IPS-NIHi11 (cell line): ENCODE measurements at regions not wholly inside any gene's neighbourhood (a gene's known extent, or its start where the extent isn't known, plus 50 kb on each side); places are given as distances from the start of the nearest gene placed in this dataset.

Source experiments
- DNase-seq: peaks from one replicate; pipeline ENCODE4 v3.0.0; 2012; ENCODE audit warnings: mixed read lengths, low spot score

DNA sequence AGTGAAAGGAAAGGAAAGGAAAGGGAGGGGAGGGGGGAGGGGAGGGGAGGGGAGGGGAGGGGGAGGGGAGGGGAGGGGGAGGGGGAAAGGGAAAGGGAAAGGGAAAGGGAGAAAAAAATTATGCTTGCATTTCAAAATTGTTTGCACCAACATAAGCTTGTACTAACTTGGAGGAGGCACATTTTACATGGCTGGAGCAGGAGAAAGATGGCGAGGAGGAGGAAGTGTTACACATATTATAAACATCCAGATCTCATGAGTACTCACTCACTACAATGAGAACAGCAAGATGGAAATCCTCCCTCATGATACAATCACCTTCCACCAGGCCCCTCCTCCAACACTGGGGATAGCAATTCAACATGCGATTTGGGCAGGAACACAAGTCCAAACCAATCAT is 660.2 kb upstream of the CDH2 start:
- no peak for DNase-seq

DNA sequence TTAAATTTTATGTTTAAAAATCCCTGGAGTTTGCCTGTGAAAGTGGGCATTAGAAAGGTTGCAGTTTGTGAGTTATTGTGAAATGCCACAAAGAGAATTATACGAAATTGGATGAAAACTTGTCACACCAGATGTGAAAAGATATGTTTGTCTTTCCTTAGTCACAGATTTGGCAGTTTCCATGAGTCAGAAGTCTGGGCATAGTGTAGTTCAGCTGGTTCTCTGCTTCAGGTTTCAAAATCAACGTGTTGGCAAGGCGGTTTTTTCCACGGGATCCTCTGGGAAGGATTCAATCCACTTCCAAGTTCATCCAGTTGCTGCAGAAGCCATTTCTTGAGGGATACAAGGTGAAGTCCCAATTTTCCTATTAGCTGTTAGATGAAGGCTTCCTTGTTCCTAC is 658.0 kb upstream of the CDH2 start:
- DNase-seq, result no peak

DNA sequence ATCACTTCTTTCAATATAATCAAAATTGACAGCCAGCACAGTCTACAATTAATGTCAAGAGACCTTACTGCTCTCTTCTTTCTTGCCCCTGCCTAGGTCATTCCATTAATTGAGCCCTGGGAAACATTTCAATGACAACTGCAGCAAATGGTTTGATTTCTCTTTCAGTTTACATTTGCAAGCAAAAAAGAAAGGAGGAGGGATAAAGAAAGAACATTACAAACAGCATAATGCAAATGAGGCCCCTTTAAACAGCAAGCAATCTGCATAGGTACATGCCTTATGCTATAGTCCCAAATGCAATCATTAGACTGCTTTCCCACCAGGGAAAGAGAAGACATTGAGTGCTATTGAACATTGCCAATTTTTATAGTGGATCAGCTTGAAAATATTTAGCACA is 655.0 kb upstream of the CDH2 start:
- DNase-seq, result no peak

DNA sequence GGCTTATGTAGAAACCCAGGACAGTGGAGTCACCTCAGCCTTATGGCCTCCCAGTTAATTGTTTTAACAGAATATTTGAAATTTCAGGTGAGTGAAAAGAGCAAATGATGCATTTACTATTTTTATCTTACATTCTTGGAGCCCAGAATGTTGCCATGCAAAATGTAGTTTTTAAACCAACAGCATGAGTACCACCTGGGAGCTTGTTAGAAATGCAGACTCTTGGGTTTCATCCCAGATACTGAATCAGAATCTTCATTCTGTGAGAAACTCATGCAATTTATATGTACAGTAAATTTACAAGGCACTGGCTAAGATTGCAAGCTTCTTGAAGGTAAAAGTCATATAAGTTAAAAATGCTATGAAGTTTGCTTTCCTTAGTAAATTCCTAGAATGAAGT is 654.5 kb upstream of the CDH2 start:
- no peak for DNase-seq

DNA sequence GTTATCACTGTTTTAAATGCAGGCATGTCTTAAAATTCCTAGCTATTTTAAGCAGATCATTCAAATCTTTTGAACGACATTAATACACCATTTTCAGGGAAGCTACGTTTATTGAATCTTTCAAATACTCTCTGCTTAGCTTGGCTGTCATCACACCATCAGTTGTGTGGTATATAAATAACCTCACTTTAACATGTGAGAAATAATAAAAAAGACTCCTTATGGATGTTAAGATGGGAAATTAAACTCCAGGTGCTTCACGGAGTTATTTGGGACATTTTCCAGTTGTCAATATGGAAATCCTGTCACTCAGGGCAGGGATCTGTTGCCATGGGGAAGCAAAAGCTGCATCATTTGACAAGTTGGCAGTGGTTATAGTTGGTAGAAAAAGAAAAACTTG is 649.2 kb upstream of the CDH2 start:
- no peak for DNase-seq

DNA sequence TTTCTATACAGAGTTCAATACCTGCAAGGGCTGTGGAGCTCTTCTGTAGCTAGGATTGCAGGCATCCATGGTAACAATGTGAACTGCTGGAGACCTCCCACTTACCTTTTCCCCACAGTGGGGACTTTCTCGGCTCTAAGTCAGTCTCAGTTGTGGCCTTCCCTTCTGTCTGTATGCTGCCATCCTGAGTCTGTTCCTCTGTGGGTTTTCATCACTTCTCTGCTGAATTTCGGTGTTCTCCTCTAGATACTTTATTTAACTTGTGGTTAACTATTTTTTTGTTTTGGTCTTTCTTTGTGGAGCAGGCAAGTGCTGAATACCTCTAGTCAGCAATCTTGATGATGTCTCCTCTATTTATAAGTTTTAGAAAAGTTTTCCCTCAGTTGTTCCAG is 647.2 kb upstream of the CDH2 start:
- DNase-seq, result no peak

DNA sequence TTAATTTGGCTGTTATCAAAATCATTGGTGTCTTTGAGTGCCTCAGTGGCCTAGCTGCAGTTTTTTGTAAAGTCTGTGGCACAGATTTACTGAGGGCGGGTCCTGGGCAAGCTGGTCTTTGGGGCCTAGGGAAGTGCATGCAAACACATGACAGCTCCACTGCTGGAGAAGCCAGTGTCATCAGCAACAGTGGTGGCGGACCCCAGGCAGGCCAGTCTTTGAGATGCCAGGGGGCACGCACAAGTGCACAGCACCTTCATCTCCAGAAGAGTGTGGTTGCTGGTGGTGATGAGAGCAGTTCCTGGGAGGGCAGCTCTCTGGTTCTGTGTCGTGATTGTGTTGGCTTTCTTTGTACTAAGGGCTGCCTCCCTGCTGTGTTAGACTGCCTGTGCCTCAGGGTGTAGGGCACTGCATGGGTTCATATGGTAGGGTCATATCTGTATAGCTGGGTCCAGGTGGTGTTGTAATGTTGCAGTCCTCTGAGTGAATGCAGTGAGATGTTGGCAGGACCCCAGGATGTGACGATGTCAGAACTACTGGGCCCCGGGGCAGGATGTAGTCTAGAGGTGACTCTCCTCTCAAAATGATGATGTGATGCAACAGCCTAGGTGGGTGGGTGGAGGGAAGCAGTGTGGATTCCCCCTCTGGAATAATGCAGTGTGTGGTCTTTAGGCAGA is 646.7 kb upstream of the CDH2 start:
- no peak for DNase-seq

DNA sequence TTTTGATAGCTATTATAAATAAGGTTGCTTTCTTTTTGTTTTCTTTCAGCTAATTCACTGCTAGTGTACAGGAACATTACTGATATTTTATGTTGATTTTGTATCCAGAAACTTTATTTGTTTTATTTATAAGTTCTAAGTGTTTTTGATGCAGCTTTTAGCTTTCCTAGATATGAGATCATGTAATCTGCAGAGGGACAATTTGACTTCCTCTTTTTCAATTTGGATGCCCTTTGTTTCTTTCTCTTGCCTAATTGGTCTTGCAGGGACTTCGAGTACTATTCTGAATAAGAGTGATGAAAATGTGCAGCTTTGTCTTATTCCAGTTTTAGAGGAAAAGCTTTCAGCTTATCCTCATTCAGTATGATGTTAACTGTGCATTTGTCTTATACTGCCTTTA is 643.4 kb upstream of the CDH2 start:
- no peak for DNase-seq

DNA sequence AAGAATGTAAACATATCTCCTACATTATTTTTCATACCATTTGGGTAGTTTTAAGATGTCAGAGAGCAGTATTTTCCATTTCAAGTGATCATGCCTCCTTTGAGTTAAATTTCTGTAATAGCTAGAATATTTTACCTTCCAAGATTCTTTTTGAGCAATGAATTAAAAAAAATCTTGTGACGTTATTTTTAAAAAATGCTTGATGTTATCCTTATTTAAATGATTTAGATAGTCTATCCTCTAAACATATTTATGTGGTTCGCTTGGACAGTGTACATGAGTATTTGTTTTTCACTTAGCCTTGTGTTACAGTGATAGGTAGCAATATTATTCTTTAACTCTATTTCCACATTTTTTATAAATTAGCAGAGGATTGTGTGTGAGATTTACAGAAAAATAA is 639.2 kb upstream of the CDH2 start:
- DNase-seq, result no peak

DNA sequence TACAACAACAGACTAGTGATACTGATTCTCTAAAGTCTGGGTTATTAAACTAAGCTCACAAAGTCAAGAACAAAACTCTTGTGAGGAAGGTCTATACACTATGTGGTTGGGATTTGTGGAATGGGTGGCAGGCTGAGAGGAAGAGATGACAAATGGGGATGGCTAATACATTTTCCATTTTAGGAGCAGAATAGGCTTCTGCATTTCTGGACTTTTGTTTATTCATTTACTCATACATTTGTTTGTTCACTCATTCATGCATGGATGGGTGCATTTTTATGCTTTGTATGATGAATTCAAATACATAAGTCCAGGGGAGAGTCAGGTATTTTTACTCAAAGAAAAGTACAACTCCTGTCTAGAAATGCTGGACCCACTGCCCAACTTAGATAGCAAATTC is 637.4 kb upstream of the CDH2 start:
- no peak for DNase-seq

DNA sequence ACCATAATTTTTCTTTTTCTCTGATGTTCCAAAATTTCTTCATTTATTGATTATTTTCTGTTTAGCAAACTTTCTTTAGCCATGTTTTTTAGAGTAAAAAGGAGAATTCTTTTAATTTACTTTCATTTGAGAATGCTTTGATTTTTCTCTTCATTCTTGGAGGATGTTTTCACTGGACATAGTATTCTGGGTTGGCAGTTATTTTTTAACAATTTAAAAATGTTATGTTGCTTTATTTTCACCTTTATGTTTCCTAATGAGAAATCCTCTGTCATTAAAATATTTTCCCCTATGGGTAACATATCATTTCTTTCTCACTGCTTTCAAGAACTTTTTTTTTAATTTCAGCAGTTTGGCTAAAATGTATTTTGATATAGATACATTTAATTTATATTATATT is 631.4 kb upstream of the CDH2 start:
- no peak for DNase-seq

DNA sequence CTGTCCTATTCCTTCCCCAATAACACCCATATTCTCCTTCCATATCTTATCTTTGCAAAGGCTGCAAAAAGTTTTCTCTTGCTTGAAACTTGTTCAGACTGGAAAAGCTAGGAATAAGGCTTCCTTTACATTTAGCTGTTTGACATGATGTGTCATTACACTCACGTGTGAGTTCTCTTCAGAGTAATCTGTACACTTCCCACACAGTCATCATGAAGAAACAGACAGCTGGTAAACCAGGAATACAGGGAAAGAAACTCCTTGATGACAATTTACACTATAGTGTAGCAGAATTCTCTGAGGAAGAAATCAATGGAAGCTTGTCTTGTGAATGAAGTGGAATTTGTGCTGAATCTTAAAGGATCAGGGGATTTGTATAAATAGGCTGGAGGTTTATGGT is 628.6 kb upstream of the CDH2 start:
- DNase-seq, result no peak

DNA sequence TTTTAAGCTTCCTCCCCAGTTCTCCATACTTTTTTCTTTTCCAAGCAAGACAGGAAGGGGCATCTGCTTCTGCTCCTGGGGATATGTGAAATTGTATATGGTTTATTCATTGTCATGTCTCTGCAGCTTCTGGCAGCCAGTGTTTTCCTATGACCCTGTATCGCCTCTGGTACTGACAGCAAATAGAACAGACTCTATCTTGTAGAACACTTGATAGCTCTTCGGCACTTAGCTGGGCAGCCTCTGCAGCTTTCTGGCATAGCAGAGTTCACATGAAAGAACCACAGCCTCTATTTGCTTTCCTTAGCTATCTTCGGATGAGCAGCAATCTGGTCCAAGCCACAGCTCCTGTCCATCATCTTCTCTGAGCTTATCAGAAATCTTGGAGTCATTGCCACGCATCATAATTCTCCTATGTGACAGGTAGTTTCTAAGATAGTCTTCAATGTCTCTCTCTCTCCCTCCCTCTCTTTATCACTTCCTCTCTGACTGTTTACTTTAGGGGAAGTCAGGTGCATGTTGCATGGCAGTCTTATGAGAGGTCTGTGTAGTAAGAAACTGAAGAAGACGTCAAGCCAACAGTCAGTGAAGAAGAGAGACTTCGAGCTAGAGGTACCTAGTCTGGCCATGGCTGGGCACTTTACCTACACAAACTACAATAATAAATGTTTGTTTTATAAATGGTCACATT is 627.7 kb upstream of the CDH2 start:
- no peak for DNase-seq

DNA sequence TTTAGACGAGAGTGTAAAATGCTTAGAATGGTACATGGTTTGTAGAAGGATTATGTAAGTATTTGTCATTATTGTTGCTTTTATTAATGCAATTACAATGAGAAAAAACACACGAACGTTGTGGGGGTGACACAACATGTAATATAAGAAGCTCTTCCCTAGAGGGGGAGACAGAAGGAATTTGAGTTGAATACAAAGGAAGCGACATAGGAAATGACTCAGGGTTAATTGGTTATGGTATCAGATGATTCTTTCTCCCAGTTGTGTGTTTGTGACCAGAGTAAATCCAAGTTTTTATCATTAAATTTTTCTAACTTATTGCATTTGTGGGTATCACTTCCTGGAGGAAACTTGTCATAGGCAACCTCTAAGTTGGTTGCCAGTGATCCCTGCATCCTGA is 625.6 kb upstream of the CDH2 start:
- DNase-seq, result no peak

DNA sequence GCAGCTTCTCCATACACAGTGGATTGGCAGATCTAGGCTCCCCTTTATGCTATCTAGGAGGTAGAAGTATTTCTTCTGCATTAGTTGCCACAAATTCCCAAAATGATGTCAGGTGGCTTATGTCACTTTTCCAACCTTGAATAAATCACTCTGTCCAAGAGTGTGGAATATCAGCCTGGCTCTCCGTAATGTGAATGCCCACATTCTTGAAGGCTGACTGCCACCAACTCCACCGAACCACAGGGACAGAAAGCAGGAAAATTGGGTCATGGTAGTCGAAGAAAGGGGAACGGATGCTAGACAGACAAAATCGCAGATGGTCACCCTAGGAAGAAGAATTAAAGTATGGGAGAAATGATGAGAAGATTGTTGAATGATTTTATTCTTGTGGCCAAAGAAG is 624.9 kb upstream of the CDH2 start:
- no peak for DNase-seq

DNA sequence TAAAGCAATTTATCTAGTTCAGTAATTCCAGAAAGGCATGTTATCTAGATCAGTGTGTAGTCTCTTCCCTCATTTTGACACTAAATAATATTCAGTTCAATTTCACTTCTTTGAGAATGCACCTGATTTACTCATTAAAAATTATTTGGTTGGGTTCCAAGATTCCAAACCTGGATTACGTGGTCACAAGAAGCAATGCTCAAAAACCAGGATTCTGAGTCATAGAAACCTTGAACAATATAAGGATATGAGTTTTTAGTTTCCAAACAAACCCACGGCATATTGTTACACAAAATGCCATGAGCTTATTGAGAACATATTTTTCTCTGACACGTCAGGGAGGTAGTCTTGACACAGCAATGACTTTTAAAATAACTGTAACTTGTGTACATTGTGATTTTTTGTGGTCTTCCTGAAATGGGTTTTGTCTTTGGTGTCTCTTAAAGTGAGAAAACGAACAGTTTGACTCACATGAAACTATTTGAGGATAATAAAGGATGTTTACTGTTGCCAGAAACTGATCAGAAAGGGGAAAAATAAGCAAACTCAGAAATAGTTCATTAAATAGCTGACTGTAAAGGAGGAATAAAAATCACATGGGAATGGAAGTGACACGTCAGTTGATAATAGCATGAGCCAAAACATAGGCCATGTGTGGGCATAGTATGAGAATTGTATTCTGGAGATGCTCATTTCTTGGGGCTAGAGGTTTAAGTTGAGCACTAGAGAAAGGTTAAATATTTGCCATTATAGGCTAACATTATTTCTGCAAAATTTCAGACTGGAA is 617.7 kb upstream of the CDH2 start:
- DNase-seq, result no peak

DNA sequence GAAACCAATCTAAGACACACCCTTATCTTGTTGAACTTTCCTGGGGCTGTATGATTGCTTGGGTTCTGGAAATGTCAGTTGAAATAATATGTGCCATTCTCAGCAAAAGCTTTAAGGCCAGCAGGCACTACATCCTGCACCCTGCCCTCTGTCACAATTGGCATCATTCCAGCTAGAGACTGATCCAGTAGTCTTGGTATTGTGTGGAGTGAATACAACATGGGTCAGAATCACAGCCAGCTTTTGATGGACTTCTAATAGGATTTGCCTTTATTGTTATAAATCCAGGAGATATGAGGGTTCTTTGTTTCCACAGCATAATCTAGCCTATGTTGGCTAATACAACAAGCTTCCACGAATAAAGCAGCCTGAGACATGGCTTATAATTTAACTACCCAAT is 617.0 kb upstream of the CDH2 start:
- DNase-seq, result no peak

DNA sequence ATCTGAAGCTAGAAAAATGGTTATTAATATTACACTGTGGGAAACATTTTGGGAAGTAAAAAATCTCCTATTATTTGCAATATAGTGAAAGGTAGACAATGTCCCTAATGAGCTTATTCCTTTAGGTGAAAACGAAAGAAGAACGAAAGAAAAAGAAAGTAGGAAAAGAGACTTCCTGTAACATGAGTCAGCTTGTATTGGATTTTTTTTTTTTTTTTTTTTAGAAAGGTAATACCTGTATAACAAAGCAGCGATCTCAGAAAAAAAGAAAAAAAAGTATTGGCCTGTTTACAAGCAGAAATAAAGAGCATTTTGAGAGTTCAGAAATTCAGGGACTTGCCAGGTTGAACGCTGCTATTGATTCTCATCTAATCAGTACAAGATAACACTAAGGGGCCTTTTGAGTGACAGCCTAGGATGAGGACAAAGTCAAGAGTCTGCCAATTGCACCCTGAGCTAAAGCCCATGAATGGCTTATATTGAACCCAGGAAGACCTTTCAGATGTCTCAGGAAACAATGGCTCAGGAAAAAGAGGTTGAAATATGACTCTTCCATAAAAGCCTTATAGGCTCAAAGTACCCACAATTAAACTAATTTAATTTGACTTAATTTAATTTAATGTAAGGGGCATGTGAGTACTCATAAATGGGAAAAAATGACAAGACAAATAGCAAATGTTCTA is 615.6 kb upstream of the CDH2 start:
- DNase-seq, result no peak

DNA sequence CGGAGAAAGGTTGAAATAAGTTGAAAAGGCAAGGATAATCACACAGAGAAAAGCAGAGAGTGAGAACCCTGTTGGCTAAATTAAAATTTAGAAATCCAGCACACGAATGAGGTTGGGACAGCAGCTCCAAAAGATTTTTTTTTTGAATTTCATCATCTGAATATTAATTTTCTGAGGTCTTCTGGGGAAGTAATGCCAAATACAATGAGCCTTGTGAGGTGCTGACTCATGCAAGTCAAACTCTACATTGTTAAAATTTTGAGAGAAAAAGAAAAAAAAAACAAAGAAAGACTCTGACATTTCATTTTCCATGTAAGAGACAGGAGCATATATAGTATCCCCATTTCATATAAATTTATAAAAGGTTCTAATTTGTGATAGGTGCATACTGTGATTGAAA is 614.2 kb upstream of the CDH2 start:
- DNase-seq, result no peak

DNA sequence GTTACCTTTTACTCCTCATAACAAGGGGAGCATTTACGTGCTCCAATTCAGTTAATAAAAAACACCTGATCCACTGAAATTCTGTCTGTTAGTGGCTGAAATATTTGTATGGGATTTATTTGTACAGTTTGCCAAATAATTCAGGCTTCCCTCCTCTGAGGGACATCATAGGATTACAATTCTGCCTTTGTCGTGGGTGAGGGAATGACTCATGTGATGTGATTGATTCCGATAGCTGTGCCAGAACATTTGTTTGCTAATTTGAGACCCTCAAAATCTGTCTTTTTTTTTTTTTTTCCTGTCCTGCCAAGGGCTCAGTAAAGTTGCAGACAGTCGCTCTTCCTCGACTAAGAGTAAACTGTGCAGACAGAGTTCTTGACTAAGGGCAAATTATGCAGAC is 612.6 kb upstream of the CDH2 start:
- DNase-seq, result no peak

DNA sequence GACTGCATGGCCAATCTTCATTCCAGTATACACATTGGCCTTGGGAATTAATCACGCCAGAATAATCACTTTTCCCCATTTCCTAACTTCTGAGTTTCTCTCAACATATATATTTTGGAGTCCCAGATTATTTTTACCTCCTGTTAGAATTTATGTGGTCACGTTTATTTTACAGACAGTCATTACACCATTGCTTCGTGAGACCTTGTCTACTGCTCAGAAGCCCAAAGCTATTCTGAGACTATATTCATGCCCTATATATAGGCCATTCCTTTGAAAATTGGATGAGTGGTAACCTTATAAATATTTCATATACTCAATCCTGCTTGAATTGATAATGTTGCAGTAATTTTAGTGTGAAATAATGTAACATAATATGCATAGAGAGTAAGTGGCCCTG is 610.0 kb upstream of the CDH2 start:
- DNase-seq, result no peak

DNA sequence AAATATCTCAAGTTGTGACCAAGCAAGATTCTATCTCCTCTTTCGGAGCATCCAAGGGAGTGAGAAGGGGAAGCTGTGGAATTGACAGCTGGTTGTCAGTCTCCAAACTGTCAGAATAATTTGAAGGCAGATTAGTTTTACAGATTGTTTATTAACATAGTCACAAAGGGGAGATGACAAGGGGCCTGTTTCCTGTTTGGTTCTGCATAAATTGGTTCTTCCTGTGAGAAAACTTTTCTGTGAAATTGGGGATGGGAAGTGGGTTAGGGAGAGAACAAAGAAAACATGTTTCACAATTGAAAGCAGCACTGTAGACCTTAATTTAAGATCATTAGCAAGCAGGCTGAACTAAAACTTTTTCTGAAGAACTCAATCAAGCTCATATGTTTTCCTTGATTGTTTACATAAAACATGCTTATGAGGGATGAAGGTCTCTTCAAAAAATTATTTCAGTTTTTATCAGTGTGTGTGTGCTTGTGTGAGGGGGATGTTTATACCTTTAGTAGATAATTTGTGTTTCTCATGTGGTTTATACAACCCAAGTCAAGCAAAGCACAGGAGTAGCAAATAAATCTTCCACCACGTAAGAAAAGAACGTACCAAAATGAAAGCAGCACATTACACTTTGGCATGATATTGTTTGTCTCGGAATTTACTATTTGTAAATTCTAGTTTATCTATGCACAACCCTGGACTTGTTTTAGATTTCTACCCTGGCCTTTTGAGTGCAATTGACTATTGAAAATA is 604.9 kb upstream of the CDH2 start:
- no peak for DNase-seq
